ENCODE measurements at regions not wholly inside any gene's neighbourhood (a gene's known extent, or its start where the extent isn't known, plus 50 kb on each side); places are given as distances from the start of the nearest gene placed in this dataset.

- CTCF ChIA-PET: interaction anchor here (0.6 kb wide), 1 partner anchor 226 kb away, joined by 3 read pairs; no protein-coding TSS in a partner anchor
- no peaks in the 10 kb centered on the region for H3K36me3 ChIP-seq (ENCODE audit: control insufficient read depth, insufficient read depth, low read length)
- in situ Hi-C loops (cut with HindIII; ENCODE audit: low pct_unique_long_range_greater_than_20kb, low sequenced_read_pairs) (no loop called here), intact Hi-C loops (cut with micrococcal nuclease; ENCODE audit: unreplicated experiment) (no loop called here)
- TF ChIP-seq POLR2AphosphoS5 (IDR thresholded peaks at IDR 0.05; ENCODE audit: low read depth, low read length) (no peak), SIN3A (IDR thresholded peaks at IDR 0.05; ENCODE audit: borderline replicate concordance, insufficient read depth, low read depth, low read length) (no peak)
- H3K9me3 ChIP-seq (ENCODE audit: control insufficient read depth, insufficient read depth, low read depth, low read length): no peaks in the 10 kb centered on the region
- no peaks in the 10 kb centered on the region for H3K4me1 ChIP-seq (ENCODE audit: control insufficient read depth, insufficient read depth, low read length)
- BruUV-seq (replicated peaks): no TSS peak
- POLR2A ChIA-PET: interaction anchor here (0.6 kb wide), 1 partner anchor 189 kb away, joined by 4 read pairs; no protein-coding TSS in a partner anchor
- ATAC-seq (no peak), DNase-seq (ENCODE audit: low read depth, low spot score) (no peak)
- H3K4me3 ChIP-seq (ENCODE audit: low read depth in 2 of 2, low read length in 2 of 2): no peak overlapping the region
- H3K27ac ChIP-seq (ENCODE audit: low read length): no peak overlapping the region
- H3K27me3 ChIP-seq (ENCODE audit: control insufficient read depth, insufficient read depth, low read length): peaks cover 24% of the 10 kb centered on the region
These were observed 140.9 kb upstream of the ROPN1 start for GRCh38 chr3:124132813-124133212.

- in situ Hi-C loops (cut with HindIII; ENCODE audit: low pct_unique_long_range_greater_than_20kb, low sequenced_read_pairs) (no loop called here), intact Hi-C loops (cut with micrococcal nuclease; ENCODE audit: unreplicated experiment) (no loop called here)
- ATAC-seq (no peak), DNase-seq (ENCODE audit: low read depth, low spot score) (no peak)
- no TSS peak for BruUV-seq (replicated peaks)
- ChIA-PET POLR2A (interaction anchor here (0.6 kb wide), 1 partner anchor 188 kb away, joined by 4 read pairs; no protein-coding TSS in a partner anchor), CTCF (interaction anchor here (0.6 kb wide), 1 partner anchor 226 kb away, joined by 3 read pairs; no protein-coding TSS in a partner anchor)
- no peaks in the 10 kb centered on the region for H3K4me1 ChIP-seq (ENCODE audit: control insufficient read depth, insufficient read depth, low read length)
- no peaks in the 10 kb centered on the region for H3K36me3 ChIP-seq (ENCODE audit: control insufficient read depth, insufficient read depth, low read length)
- no peaks in the 10 kb centered on the region for H3K9me3 ChIP-seq (ENCODE audit: control insufficient read depth, insufficient read depth, low read depth, low read length)
- TF ChIP-seq POLR2AphosphoS5 (IDR thresholded peaks at IDR 0.05; ENCODE audit: low read depth, low read length) (no peak), SIN3A (IDR thresholded peaks at IDR 0.05; ENCODE audit: borderline replicate concordance, insufficient read depth, low read depth, low read length) (no peak), REST (IDR thresholded peaks at IDR 0.05; ENCODE audit: insufficient read depth in 1 of 2, low read depth in 2 of 2, low read length in 1 of 2) (no peak), TCF7L2 (IDR thresholded peaks at IDR 0.05; ENCODE audit: low read depth, low read length) (no peak)
- TF ChIP-seq, protein P1, sequence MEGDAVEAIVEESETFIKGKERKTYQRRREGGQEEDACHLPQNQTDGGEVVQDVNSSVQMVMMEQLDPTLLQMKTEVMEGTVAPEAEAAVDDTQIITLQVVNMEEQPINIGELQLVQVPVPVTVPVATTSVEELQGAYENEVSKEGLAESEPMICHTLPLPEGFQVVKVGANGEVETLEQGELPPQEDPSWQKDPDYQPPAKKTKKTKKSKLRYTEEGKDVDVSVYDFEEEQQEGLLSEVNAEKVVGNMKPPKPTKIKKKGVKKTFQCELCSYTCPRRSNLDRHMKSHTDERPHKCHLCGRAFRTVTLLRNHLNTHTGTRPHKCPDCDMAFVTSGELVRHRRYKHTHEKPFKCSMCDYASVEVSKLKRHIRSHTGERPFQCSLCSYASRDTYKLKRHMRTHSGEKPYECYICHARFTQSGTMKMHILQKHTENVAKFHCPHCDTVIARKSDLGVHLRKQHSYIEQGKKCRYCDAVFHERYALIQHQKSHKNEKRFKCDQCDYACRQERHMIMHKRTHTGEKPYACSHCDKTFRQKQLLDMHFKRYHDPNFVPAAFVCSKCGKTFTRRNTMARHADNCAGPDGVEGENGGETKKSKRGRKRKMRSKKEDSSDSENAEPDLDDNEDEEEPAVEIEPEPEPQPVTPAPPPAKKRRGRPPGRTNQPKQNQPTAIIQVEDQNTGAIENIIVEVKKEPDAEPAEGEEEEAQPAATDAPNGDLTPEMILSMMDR (IDR thresholded peaks at IDR 0.05): no peak
- no peak overlapping the region for H3K27ac ChIP-seq (ENCODE audit: low read length)
- no peak overlapping the region for H3K4me3 ChIP-seq (ENCODE audit: low read depth in 2 of 2, low read length in 2 of 2)
- H3K27me3 ChIP-seq (ENCODE audit: control insufficient read depth, insufficient read depth, low read length): peaks cover 22% of the 10 kb centered on the region
These were observed 141.5 kb upstream of the ROPN1 start for GRCh38 chr3:124133366-124133940.

DNA sequence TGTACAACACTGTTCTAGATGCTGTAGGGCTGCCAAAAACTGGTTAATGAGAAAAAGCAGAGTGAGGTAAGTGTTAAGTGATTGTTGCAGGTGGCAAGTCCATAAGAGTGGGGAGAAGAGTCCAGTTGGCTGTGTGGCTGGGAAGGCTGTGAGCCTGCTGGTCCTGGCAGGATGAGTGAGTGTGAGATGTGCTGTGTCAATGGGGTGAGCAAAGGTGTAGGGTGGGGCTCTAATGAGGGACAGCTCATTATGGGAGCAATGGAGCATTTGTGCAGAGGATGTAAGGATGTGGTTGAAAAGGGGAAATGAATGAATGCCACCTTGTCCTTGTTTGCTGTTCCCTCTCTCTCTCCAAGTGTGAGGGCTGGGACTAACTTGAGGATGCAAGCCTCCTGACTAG lies 145.3 kb upstream of the ROPN1 start:
- no peak for TF ChIP-seq REST (IDR thresholded peaks at IDR 0.05; ENCODE audit: insufficient read depth in 1 of 2, low read depth in 2 of 2, low read length in 1 of 2)
- no peak for TF ChIP-seq TCF7L2 (IDR thresholded peaks at IDR 0.05; ENCODE audit: low read depth, low read length)
- no peak for TF ChIP-seq SIN3A (IDR thresholded peaks at IDR 0.05; ENCODE audit: borderline replicate concordance, insufficient read depth, low read depth, low read length)
- TF ChIP-seq POLR2AphosphoS5 (IDR thresholded peaks at IDR 0.05; ENCODE audit: low read depth, low read length): no peak
- POLR2A ChIA-PET: no interaction called here
- intact Hi-C loops (cut with micrococcal nuclease; ENCODE audit: unreplicated experiment) (no loop called here), in situ Hi-C loops (cut with HindIII; ENCODE audit: low pct_unique_long_range_greater_than_20kb, low sequenced_read_pairs) (no loop called here)
- Histone ChIP-seq H3K36me3 (ENCODE audit: control insufficient read depth, insufficient read depth, low read length) (no peaks in the 10 kb centered on the region), H3K4me3 (ENCODE audit: low read depth in 2 of 2, low read length in 2 of 2) (no peak overlapping the region), H3K9me3 (ENCODE audit: control insufficient read depth, insufficient read depth, low read depth, low read length) (no peaks in the 10 kb centered on the region), H3K4me1 (ENCODE audit: control insufficient read depth, insufficient read depth, low read length) (no peaks in the 10 kb centered on the region), H3K27me3 (ENCODE audit: control insufficient read depth, insufficient read depth, low read length) (peaks cover 18% of the 10 kb centered on the region; the same call in 1 of the 2 replicates), H3K27ac (ENCODE audit: low read length) (no peak overlapping the region)
- BruUV-seq (replicated peaks): no TSS peak
- DNase-seq (ENCODE audit: low read depth, low spot score) (no peak), ATAC-seq (no peak)
- CTCF ChIA-PET: no interaction called here
